ENCODE measurements at regions not wholly inside any gene's neighbourhood (a gene's known extent, or its start where the extent isn't known, plus 50 kb on each side); places are given as distances from the start of the nearest gene placed in this dataset.

- ChIA-PET POLR2A (ENCODE audit: unreplicated experiment) (no interaction called here), CTCF (no interaction called here)
- H3K27ac ChIP-seq (ENCODE audit: low read length): no peak overlapping the region
- H3K9ac ChIP-seq (ENCODE audit: low read length): no peak overlapping the region
- H3K4me1 ChIP-seq (ENCODE audit: insufficient read depth, low read length): no peaks in the 10 kb centered on the region
- no TSS peak for BruUV-seq (replicated peaks)
- intact Hi-C loops (cut with micrococcal nuclease): no loop called here
- H3K4me3 ChIP-seq (ENCODE audit: low read length): no peak overlapping the region
- no peaks in the 10 kb centered on the region for H4K20me1 ChIP-seq (ENCODE audit: low read length)
- H3K27me3 ChIP-seq (ENCODE audit: low read length): peaks cover 18% of the 10 kb centered on the region
- no peak for DNase-seq
- H3K9me2 ChIP-seq (replicated peaks; ENCODE audit: low read length): no peaks in the 10 kb centered on the region
- no peaks in the 10 kb centered on the region for H3K79me2 ChIP-seq (ENCODE audit: low read length)
- ATAC-seq: no peak
- no peak overlapping the region for H2AFZ ChIP-seq (ENCODE audit: low read length)
- H3K4me2 ChIP-seq (ENCODE audit: low read length): no peak overlapping the region
- no peaks in the 10 kb centered on the region for H3K9me3 ChIP-seq (ENCODE audit: low read length)
- TF ChIP-seq EZH2 (IDR thresholded peaks at IDR 0.05; ENCODE audit: low read length, unreplicated experiment) (no peak), CTCF (conservative IDR thresholded peaks at IDR 0.05; ENCODE audit: low read depth, low read length) (no peak), EZH2phosphoT487 (IDR thresholded peaks at IDR 0.05; ENCODE audit: borderline replicate concordance, low read length) (no peak)
- no peaks in the 10 kb centered on the region for H3K36me3 ChIP-seq (ENCODE audit: low read depth, low read length)
- no peaks in the 10 kb centered on the region for H3F3A ChIP-seq (ENCODE audit: low read length, unreplicated experiment)
These were observed 54.9 kb upstream of the DPPA4 start for GRCh38 chr3:109392293-109392692.

DNA sequence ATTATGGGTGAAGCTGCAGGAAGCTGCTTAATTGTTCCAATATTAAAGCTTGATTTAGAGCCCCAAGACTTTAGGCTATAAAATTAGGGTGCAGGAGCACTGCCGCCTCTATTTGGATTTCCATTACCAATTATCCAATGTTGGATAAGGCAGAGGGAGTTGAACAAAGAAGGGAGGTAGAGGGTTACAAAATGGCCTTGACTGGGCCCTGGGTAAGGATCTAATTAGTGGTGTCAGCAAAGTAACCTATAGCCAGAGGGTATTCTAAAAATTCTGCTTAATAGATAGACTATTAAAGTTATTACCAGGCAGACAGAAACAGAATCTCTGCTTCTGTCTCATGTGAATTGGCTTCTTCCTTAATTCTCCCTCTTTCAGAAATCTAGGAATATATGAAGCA lies 50.3 kb upstream of the DPPA4 start:
- DNase-seq (no peak), ATAC-seq (no peak)
- Histone ChIP-seq H2AFZ (ENCODE audit: low read length) (no peak overlapping the region), H3K79me2 (ENCODE audit: low read length) (no peaks in the 10 kb centered on the region), H3K36me3 (ENCODE audit: low read depth, low read length) (no peaks in the 10 kb centered on the region), H3K4me3 (ENCODE audit: low read length) (no peak overlapping the region), H3K4me2 (ENCODE audit: low read length) (no peak overlapping the region), H3K27ac (ENCODE audit: low read length) (no peak overlapping the region), H3K27me3 (ENCODE audit: low read length) (peaks cover 39% of the 10 kb centered on the region), H3K9me3 (ENCODE audit: low read length) (no peaks in the 10 kb centered on the region), H3K9ac (ENCODE audit: low read length) (no peak overlapping the region), H4K20me1 (ENCODE audit: low read length) (no peaks in the 10 kb centered on the region), H3F3A (ENCODE audit: low read length, unreplicated experiment) (no peaks in the 10 kb centered on the region), H3K9me2 (replicated peaks; ENCODE audit: low read length) (no peaks in the 10 kb centered on the region), H3K4me1 (ENCODE audit: insufficient read depth, low read length) (no peaks in the 10 kb centered on the region)
- POLR2A ChIA-PET (ENCODE audit: unreplicated experiment): no interaction called here
- BruUV-seq (replicated peaks): no TSS peak
- CTCF ChIA-PET: no interaction called here
- intact Hi-C loops (cut with micrococcal nuclease): no loop called here
- TF ChIP-seq EZH2 (IDR thresholded peaks at IDR 0.05; ENCODE audit: low read length, unreplicated experiment) (no peak), CTCF (conservative IDR thresholded peaks at IDR 0.05; ENCODE audit: low read depth, low read length) (no peak), EZH2phosphoT487 (IDR thresholded peaks at IDR 0.05; ENCODE audit: borderline replicate concordance, low read length) (no peak)

DNA sequence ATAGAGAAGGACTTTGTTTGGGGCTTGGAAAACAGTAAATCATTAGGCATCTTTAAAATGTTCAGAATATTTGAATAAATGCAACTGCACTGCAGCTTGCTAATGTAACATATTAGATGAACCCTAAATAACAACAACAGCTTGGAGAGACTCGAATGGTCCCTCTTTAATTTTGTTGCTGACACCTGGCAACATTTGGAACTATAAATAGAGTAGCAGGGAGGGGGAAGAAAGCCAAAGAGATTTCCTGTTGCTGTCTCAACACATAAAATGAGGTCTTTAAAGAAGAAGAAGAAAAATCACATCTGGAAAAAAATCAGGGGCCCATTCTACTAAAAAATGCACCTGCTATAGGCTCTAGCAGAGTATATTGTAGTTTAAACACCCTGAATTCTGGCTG lies 49.9 kb upstream of the DPPA4 start:
- Histone ChIP-seq H3K27ac (ENCODE audit: low read length) (no peak overlapping the region), H3F3A (ENCODE audit: low read length, unreplicated experiment) (no peaks in the 10 kb centered on the region), H3K36me3 (ENCODE audit: low read depth, low read length) (no peaks in the 10 kb centered on the region), H3K27me3 (ENCODE audit: low read length) (peaks cover 41% of the 10 kb centered on the region), H3K4me1 (ENCODE audit: insufficient read depth, low read length) (no peaks in the 10 kb centered on the region), H3K79me2 (ENCODE audit: low read length) (no peaks in the 10 kb centered on the region), H3K9me2 (replicated peaks; ENCODE audit: low read length) (no peaks in the 10 kb centered on the region), H3K9ac (ENCODE audit: low read length) (no peak overlapping the region), H3K4me3 (ENCODE audit: low read length) (no peak overlapping the region), H2AFZ (ENCODE audit: low read length) (no peak overlapping the region), H4K20me1 (ENCODE audit: low read length) (no peaks in the 10 kb centered on the region), H3K9me3 (ENCODE audit: low read length) (no peaks in the 10 kb centered on the region), H3K4me2 (ENCODE audit: low read length) (no peak overlapping the region)
- CTCF ChIA-PET: no interaction called here
- BruUV-seq (replicated peaks): no TSS peak
- no peak for ATAC-seq
- intact Hi-C loops (cut with micrococcal nuclease): no loop called here
- DNase-seq: no peak
- TF ChIP-seq EZH2phosphoT487 (IDR thresholded peaks at IDR 0.05; ENCODE audit: borderline replicate concordance, low read length) (no peak), CTCF (conservative IDR thresholded peaks at IDR 0.05; ENCODE audit: low read depth, low read length) (no peak), EZH2 (IDR thresholded peaks at IDR 0.05; ENCODE audit: low read length, unreplicated experiment) (no peak)
- POLR2A ChIA-PET (ENCODE audit: unreplicated experiment): no interaction called here

Data from PC-3 (cell line).